NOMO-1 treated with dmso at 0.1 percent for 144 hours (cell line): ENCODE measurements at regions not wholly inside any gene's neighbourhood (a gene's known extent, or its start where the extent isn't known, plus 50 kb on each side); places are given as distances from the start of the nearest gene placed in this dataset.

Experiments used
- DNase-seq: peaks from one replicate; lab custom pipeline; 2025; ENCODE audit not compliant: unreplicated experiment; lab: John Stamatoyannopoulos, UW

- no peak for DNase-seq
Measured at GRCh38 chr12:131608740-131609690, 101.9 kb upstream of the SFSWAP start.

GRCh38 chr12:131609762-131610161 lies 101.1 kb upstream of the SFSWAP start:
- DNase-seq = no peak

GRCh38 chr12:131610181-131610580 lies 100.7 kb upstream of the SFSWAP start:
- no peak for DNase-seq

DNA sequence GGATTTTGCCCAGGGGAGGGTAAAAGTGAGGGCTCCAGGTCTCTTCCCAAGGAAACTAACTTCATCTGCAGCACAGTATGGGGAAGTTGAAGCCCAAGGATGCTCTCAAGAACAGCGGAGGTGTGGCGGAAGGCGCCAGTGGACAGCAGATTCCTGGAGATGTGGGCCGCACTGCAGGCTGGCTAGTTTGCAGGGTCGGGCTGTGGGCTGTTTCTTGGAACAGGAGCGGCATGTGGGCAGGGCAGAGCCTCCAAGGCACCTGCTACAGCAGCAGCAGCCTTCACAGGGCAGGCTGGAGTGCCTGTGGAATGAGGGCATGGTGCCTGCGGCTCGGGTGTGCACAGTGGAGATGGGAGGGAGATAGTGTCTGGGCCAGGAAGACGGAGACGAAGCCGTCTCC lies 100.0 kb upstream of the SFSWAP start:
- DNase-seq = no peak

GRCh38 chr12:131611416-131612091 lies 99.3 kb upstream of the SFSWAP start:
- no peak for DNase-seq

DNA sequence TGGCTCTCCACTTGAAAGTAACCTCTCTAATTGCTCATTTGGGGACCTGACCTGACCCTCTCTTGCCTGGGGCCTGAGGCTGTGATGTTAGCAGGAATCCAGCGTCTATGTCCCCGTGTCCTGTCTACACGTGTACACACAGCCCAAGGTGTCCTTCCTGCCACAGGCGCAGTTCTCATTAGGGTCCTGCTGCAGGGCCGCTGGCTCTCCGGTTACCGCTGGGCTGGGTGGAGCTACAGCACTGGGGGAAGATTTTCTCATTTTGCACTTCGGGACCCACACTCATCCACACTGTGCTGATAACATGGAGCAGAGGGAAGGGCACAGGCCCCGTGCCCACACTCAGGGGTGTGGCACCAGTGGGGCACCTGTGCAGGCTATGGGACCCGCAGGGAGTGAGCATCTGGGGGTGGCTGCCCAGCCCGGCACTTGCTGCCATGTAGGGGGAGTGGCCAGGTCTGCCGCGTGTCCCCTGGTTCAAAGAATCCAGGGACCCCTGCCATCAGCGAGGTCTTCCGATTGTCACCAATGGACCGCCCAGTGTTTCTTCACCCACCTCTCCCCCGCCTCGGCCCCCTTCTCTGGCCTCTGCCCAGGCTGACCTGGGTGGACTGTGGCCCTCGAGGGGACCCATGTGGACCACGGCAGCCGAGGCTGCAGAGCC lies 98.7 kb upstream of the SFSWAP start:
- DNase-seq = no peak

DNA sequence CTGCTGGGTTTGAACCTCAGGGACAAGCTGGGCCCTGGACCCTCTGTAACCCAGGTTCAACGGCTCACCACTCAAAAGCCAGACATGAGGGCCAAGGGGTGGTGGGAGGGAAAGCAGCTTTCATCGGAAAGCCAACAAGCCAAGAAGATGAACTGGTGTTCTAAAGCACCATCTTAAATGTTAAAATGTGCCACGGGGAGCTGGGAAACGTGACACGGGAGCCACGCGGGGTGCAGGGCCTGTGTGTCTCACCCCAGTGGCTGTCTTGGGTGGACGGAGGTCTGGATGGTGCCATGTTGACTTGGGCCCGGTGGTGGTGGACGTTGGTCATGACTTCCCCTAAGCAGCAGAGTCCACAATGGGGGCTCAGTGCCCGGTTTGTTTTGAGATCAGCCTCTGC lies 97.7 kb upstream of the SFSWAP start:
- DNase-seq = no peak

GRCh38 chr12:131613678-131614077 lies 97.2 kb upstream of the SFSWAP start:
- DNase-seq = no peak

- DNase-seq = no peak
Measured at GRCh38 chr12:131615326-131616042, 95.4 kb upstream of the SFSWAP start.

- DNase-seq = no peak
Measured at GRCh38 chr12:131616043-131616700, 94.7 kb upstream of the SFSWAP start.

DNA sequence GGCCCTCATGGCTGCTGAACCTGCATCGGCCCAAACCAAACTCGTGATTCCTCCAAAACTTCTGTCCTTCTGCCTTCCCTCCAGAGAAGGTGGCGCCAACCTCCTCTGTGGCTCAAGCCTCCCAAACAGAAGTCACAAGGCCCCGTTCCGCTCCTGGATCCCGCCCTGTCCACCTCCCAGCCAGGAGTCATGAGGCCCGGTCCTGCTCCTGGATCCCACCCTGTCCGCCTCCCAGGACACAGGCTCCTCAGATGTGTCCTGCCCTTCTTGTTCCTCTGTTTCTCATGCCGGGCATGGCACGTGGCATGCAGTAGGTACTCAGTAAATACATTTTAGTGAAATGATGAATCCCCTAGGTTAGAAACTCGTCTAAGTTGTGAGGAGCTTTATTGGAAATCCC lies 94.2 kb upstream of the SFSWAP start:
- DNase-seq = no peak

DNA sequence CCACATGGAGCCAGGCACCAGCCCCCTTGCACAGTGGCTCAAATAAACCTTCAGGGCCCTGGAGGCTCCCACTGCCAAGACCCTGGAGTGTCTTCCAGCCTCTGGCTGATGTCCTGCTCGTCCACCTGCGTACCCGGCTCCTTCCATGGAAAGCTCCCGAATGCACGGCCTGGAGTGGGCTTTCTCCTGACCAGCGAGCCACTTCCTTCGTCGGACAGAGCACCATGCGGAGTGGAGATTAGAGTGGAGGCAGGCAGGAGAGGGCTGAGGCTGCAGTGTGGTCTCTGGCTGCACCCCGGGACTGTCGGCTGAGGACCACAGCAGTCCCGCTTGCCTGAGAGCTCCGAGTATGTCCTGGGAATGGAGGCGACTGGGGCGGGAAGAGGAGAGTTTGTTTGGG lies 93.7 kb upstream of the SFSWAP start:
- no peak for DNase-seq

DNA sequence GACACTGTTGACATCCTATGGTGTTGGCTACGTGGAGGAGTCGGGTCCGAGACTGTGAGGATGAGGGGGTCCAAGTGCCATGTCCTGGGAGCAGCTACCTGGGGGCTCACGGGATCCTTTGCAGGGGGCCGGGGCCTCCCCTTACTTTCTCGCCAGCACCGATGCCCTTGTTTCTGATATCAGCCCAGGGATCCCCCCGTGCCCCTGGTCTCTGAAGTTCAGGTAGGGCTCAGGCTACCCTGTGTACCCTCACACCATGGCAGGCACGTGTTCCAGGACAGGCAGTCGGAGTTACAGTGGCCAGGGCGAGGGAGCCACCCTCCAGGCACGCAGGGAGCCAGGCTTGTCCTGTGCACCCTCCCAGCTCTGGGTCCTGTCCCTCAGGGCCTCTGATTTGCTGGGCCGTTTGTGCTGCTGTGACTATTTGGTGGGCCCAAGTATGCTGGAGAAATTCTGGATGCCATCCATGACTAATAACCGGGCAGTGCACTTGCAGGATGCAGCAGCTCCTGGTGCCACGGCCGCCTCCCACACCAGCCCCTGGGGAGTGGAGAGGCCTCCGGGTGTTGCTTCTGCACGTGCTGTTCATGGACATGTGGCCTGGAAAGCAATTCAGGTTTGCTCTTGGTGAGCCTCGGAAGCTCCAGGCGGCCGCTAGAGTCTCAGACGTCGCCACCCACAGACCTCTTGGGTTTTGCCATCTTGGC lies 93.1 kb upstream of the SFSWAP start:
- no peak for DNase-seq

DNA sequence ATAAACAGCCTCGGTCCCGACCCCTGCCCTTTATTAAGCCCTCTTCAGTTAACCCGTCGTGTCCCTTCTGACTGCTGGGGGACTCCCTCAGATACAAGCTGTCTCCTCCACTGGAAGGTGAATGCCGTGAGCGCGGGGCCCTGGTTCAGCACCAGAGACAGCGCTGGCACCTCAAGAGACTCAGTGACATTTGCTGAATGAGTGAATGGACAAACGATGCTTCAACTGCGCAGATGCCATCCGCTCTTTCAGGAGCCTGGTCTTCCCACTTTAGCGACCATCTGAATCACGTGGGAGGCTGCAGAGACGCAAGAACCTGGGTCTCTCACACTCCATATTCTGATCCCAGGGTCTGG lies 92.6 kb upstream of the SFSWAP start:
- DNase-seq = no peak

DNA sequence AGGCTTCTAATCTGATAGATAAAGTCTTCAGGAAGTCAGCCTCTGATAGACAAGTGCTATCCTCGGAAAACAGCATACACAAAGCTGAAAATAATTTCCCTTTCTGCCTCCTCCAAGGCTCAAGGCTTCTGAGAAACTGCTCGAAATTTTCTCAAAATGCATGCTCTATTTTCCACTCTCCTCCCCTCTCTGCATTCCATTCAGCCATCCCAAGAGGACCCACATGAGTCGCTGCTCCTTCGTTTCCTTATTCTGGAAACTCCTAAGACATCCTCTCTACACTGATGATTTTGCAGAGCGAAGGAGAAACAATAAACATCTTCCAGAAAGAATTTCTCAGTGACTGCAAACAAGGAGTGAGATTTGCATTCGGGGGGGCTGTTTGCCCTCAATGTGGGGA lies 92.2 kb upstream of the SFSWAP start:
- no peak for DNase-seq

DNA sequence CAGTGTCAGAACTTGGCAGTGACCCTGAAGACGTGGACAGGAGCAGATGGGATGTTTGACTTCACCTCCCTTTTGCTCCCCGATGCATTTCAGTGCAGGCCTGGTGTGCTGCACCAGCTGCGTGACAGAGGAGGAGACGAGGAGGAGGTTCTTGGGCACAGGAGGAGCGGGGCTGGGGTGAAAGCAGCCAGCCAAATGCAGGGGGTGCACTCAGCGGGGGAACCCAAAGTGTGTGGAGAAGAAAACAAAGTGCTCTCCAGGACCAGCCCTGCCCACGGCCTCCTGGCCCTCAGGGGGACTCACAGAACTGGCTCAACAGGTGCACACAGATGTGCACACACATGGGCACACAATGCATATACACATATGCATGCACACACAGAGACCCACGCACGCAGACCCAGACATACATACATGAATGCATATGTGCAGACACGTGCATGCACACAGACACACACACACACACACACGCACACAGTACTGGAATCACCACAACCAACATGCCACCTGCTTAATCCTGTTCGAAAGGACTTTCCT lies 91.7 kb upstream of the SFSWAP start:
- DNase-seq = no peak

GRCh38 chr12:131619736-131620506 lies 91.0 kb upstream of the SFSWAP start:
- DNase-seq = no peak

DNA sequence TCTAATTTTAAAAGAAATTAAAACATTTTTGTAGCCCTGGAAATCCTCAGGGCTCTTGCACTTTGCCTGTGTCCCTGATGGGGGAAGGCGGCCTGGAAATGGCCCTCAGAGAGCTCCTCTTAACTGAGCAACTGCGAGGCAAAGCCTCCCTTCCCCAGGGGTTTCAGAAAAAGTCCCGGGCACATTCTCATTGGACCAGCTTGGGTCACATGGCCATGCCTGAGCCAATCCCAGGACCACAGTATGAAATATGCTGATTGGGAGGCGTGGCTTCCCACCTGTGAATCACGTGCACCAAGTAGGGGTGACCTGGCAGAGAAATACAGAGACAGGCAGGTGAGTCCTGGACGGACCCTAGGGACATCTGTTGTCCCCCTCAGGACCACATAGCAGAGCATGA lies 90.4 kb upstream of the SFSWAP start:
- DNase-seq = no peak
